Right renal cortex interstitium (tissue), 3 donors: ENCODE measurements at regions not wholly inside any gene's neighbourhood (a gene's known extent, or its start where the extent isn't known, plus 50 kb on each side); places are given as distances from the start of the nearest gene placed in this dataset.
"Not testable (repeated sequence)": the region's sequence is repeated elsewhere in the genome, so short reads cannot be mapped to it uniquely, and the experiment has no call there.

ENCODE experiments used
- DNase-seq, 3 donors: peaks; one replicate each; pipeline ENCODE4 v3.0.0-alpha.2; 2013; ENCODE audit warnings: low read depth in 3 of 3, low spot score in 2 of 3

DNA sequence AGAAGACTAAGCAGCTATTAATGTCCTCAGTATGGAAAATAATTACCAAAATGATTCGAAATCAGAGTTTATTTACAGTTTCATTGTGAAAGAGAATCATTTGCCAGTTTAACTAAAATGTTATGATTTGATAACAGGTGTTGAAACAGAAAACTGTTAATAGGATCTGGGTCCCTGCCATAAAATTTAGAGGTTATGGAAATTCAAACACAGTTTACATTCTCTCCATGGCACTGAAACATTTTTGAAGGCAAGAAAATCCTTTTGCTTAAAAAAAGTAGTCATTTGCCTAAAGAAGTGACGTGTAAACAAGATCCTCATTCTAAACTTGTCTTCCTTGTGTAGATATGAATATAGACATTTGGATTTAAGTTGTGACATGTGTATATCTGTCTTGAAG is 743.8 kb downstream of the SLC4A3 start:
- no peak for DNase-seq

DNA sequence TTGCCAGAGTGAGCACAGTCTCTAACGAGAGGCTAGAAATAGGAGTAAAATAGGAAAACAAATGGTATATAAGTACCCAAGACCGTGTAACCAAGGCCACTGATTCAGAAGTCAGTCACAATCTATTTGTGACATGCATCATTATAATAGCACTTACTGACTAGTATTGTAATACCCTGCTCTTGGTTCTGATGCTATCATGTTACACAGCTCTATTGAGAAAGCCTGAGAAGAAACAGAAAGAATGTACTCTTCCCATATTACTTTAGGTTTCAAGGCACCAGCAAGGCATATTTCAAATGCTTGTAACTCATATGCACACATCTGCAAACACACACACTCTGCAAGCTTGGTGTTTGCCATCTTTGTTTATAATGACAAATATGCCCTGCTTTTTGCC is 746.4 kb downstream of the SLC4A3 start:
- DNase-seq = no peak

DNA sequence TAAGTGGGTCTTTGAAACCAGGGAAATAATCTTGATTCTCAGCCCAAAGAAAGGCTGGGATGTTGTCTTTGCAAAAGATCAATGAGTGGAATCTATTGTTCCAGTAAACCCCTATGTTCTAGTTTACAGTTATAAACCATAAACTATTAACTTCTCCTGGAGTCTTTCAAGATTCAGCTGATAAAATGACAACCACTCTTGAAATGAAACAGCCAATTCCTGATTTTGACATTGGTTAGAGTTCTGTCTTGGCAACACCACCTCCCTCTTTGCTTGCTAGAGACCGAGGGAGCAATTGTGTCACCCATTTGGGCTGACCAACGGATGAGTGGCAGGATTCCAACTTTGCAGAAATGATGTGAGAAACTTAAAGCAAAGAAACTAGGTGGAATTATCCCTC is 746.9 kb downstream of the SLC4A3 start:
- DNase-seq = no peak

DNA sequence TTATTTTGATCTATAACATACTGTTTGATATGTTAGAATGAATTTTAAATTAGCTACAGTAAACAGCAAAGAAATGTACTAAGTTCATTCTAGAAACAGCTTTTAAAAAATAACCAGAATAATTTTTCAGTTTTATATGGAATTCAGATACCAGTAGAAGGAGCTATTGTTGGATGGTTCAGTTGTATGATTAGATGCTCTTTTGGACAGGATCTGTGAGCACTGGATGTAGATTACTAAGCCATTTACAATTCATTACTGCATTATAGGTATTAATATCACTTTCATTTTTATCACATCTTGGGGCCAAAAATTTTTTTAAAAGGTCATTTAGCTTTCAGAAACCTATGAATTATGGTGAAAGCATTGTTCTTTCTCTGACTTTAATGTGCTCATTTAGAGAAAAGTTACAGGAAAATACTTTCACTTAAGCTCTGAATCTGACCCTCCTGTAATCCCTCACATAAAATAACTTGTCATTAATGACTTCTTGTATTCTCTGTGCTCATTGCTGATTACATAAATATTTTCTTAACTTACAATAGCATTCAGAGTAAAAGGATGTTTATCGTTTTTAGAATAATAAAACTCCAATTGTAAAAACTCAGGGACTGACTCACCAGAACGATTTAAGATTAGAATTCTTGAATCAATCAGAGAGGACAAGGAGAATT is 750.2 kb downstream of the SLC4A3 start:
- DNase-seq = no peak

DNA sequence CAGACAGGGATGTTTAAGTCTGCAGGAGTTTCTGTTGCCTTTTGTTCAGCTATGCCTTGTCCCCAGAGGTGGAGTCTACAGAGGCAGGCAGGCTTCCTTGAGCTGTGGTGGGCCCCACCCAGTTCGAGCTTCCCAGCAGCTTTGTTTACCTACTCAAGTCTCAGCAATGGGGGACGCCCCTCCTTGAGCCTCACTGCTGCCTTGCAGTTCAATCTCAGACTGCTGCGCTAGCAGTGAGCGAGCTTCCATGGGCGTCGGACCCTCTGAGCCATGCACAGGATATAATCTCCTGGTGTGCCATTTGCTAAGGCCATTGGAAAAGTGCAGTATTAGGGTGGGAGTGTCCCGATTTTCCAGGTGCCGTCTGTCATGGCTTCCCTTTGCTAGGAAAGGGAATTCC is 760.3 kb downstream of the SLC4A3 start:
- not testable (repeated sequence) for DNase-seq

DNA sequence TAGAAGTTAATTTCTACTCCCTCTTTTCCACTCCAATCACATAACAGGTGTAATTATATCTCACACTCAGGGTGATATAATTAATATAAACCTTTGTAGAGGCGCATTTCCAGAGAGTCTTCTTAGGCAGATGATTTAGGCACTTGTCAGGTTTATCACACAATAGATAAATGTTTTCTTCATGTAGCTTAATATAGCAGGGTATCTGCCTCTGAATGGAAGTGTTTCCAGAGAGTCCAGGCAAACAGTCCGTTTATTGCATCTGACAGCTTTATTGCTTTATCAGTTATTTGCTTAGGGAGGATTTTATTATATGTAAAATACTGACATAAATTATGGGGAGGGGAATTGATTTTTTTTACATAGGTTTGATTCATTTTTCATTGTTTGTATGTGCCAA is 766.3 kb downstream of the SLC4A3 start:
- DNase-seq = no peak

DNA sequence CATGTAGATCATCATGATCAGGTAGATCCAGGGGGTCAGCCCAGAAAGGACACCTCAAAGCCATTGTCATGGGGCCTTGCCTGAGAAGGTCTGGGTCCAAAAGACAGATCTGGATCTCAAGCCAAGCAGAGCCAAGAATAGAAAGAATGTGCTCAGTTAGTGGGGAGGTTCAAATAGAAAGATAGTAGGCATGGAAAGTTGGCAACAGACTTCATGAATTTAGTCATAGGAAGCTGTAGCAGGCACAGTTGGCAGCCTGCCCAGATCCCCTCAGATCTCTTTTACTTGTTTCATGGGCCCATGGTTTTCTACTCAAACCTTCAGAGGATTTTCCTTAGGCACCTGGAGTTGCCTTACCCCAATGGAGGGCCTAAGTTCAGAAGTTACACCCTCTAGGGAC is 767.0 kb downstream of the SLC4A3 start:
- no peak for DNase-seq

DNA sequence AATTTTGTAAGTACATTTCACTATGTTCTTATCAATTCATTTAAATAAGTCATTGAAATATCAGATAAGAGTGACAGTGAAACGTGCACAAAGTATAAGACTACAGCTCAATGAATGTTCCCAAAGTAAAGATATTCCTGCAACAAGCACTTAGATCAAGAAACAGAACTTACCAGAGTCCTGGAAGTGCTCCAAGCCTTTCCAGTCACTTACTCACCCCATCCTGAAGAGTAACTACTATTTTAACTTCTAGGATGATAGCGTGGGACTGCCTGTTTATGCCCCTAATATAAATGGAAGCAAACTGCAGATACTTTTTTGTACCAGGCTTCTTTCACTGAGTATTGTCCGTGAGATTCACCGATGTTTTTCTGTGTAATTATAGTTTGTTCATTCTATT is 768.9 kb downstream of the SLC4A3 start:
- no peak for DNase-seq

DNA sequence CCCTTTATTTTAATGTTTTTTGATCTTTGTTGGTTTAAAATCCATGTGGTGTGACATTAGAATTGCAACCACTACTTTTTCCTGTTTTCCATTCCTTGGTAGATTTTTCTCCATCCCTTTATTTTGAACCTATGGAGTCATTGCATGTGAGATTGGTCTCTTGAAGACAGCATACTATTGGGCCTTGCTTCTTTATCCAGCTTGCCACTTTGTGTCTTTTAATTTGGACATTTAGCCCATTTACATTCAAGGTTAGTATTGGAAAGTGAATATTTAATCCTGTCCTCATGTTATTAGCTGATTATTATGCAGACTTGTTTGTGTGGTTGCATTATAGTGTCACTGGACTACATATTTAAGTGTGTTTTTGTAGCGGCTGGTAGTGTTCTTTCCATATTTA is 782.9 kb downstream of the SLC4A3 start:
- DNase-seq = no peak

DNA sequence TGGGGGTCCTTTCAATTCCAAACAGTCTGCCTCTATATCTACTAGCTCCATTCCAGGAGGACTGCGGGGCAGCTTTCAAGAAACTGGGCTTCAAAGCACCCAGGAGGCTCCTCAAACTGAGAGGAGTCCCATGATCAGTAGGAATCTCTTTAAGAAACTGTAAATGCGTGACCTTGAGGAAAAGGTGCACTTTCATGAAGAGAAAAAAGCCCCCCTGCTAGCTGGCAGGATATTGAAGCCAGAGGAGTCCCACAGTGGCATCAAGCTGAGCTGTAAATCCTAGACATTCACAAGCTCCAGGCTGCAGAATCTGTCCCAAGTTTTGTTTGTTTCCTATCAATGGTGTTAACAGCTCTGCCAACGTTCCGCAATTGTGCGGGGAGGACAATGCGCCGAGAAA is 790.1 kb downstream of the SLC4A3 start:
- no peak for DNase-seq

DNA sequence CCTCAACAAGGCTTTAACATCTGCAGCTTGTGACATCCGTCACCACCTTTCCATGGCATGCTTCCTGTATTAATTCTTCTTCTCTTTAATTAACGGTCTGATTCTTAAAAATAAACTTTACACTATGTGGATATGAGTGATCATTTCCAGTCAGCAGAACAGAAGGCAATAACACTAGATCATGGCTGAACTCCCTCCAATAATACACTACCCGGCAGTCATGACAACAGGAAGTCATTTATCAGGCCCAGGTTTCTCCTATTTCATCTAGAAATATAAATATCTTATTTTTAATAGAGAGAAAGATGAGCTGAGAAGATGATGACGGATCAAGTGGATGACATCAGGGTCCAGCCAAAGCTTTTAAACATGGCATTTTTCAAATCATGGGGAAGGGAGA is 792.2 kb downstream of the SLC4A3 start:
- no peak for DNase-seq

DNA sequence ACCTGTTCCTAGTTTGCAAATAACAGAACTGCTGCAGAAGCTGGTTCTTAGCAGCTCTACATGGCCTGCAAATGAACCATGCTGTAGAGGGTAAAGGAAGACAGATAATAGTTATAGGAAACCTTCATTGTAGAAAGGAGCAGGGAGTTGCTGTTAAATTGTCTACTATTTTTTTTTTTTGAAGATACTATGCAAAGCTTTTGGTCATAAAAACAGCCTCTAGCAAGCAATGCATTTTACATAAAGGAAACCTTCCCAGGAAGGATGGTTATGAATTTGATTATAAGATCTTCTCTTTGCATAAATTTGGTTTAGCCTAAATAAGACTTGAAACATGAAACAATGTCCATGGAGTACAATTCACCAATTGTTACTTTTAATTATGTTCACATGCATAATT is 793.4 kb downstream of the SLC4A3 start:
- DNase-seq = no peak

DNA sequence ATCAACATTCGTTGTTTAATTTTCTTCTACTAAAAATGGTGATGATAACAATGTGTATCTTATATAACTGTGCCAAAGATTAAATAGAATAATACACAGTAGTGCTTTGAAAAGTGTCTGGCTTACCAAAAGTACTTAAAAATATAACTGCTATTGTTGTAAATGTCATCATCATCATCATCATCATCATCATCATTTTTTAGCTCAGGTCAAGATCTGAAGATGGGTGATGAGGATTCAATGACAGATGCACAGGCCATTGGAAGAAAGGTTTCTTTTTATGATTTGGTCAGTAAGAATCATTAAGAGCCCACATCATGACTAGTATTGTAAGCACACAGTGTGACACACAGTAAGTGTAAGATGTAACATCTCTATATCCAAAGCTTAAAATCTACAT is 795.2 kb downstream of the SLC4A3 start:
- no peak for DNase-seq

DNA sequence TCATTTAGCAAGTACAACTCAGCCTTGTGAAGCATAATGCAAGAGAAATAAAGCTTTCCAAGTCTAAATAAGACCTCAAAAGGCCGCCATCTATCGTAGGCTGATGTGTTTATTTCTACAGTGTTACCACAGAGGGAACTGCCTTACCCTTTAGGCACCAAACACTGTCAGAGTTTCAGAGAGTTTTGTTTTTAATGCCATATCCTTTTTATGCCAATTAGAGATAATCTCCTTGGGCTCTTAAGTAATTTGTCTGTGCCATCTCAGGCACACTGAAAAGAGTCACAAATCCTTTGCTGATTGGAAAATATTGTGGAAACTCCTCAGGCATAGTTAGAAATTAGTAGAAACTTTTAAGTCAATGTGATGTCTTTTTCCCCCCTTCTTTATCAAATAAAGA is 797.1 kb downstream of the SLC4A3 start:
- DNase-seq = no peak

DNA sequence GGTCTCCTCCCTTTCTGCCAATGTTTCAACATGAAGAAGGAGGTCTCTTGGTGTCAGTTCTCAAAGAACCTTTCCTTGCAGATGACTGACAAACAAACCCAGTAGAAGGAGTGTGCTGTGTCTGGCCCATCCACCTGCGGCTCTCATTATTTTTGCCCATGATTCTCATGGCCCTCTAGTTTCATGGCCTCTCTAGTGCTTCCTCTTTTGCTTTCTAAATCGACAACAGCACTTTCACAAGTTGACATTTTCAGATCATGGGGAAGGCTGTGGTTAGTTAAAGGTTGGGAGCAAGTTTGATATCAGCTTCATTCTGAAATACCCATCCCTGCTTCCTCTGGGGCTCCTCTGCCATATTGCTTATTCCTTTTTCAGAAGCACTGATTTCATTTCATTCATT is 805.2 kb downstream of the SLC4A3 start:
- no peak for DNase-seq

DNA sequence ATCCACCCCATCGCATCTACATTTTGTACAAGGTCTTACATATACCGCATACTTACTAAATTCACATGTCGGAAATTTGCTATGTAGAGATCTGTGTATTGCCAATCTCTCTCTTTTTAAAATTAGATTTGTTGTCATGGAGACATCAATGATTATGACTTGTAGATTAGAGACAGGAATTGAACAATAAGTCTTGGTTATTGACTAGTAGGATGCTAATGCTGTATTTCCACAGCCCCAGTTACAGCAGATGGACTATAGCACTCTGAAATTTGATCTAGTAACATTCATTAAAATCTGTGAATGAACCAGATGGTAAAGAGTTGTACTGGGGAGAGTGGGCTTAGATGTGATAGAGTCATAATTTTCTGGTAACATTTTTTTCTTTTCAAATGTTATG is 805.7 kb downstream of the SLC4A3 start:
- DNase-seq = no peak

DNA sequence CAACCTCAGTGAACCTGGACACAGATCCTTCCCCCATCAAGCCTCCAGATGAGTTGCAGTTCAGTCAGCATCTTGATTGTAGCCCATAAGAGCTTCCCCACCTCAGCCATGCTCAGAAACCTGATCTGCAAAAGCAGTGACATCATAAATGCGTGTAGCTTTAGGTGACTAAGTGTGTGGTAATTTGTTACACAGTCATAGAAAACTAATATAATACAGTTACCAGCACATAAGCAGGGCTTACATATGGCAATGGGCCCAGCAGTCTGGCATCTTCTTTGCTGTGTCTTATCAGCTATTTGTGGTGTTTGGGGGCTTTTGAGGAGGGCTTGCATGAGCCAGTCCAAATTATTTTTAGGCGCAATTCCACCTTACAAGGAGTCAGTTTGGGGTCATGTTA is 807.0 kb downstream of the SLC4A3 start:
- no peak for DNase-seq

DNA sequence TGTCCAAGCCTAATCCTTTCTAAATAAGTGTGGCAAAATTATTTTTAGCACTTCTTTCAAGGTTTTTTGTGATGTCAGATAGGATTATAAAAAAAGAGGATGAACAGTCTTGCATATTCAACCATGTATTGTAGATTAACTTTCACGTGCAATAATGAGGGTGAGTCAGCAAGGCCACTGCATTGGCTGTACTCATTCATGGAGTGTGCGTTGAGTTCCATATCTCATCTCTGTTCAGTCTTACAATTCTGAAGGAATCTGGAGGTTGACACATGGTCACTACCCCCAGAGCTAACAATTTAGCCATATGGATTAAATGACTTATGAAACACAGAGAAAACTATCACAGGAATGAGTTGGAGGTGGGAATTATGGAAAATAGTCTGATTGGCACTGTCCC is 810.5 kb downstream of the SLC4A3 start:
- no peak for DNase-seq

DNA sequence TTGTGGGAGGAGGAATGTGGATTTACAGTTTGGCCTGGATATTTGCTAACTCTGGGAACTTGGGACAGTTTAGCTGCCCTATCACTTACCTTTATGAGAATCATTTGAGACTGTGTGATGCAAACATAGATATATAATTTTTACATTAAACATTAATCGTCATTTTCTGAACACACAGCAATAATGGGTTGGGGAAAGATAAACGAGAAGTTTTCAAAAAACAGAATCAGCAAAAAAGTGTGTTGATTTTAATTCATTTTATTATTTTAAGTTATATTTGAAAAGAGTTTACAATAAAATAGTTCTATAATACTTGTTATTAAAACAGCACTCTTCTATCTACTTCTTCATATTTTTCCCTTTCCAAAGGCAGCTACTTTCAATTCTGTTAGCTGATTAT is 813.3 kb downstream of the SLC4A3 start:
- no peak for DNase-seq

DNA sequence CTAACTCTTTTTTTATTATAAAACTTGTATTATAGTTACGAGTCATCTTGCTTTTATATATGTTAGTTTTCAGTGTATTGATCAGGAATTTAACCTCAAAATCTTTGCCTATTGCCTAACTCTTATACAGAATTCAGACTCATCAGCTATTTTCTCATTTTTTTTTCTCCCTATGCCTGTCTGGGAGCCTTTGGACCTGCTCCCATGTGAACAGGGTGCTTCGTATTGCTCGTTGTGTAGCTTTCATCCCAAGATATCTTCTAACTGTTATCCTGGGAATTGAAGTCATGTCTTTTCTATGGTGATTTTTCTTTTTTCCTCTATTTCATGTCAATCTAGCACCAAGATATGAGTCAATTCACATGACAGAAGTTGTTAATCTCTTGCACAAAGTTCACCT is 814.0 kb downstream of the SLC4A3 start:
- DNase-seq = no peak

DNA sequence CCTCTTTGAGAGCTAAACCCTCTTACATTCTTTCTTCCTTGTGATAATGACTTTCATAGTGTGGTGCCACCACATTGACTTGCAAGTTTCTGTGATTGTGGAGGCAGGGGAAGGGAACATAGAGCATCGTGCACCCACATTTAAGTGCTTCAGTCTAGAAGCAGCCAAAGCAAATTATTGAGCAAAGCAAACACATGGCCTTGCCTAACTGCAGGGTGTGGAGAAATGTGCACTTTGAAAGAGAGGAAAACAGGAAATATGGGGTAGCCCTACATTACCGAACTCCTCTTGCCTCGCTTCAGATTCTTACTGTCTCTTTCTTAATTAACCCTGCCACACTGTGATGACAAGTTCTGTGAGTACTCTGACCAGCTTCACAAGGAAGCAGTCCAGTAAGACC is 814.6 kb downstream of the SLC4A3 start:
- no peak for DNase-seq

DNA sequence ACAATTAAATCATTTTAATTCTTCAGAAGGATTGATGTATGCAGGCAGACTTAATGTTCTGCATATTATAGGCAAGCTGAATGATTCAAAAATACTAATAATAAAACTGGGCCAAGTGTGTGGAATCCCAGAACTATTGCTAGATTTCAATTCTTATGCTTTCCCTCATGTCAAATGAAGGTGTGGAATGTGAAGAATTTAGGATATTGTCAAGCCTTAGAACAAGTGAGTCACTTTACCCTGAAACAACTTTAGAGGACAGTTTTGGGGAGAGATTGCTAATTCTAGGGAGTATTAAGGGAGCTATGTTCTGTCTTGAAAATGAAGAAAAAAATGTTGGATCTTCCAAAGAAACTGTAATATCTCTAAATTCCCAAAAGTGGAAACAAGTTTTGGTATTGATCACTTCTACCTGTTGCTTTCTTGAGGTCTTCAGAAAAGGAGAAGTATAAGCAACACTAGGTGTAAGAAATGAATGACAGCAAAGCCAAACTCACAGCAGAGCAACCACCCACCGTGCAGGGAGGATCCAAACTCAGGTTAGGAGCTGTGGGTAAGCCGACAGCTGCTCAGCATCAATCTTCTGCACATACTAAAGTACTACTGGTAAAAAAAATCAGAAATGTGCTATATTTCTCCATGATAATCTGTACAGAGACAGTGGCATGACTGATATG is 818.1 kb downstream of the SLC4A3 start:
- DNase-seq = no peak
